NCI-H128 (cell line): ENCODE measurements at regions not wholly inside any gene's neighbourhood (a gene's known extent, or its start where the extent isn't known, plus 50 kb on each side); places are given as distances from the start of the nearest gene placed in this dataset.
"Not testable (repeated sequence)": the region's sequence is repeated elsewhere in the genome, so short reads cannot be mapped to it uniquely, and the experiment has no call there.

ENCODE experiments used
- DNase-seq: peaks from one replicate; lab custom pipeline; 2025; ENCODE audit not compliant: unreplicated experiment; lab: John Stamatoyannopoulos, UW

GRCh38 chr2:82487354-82487753 lies 1971.7 kb downstream of the SUCLG1 start:
- no peak for DNase-seq

GRCh38 chr2:82485701-82486100 lies 1973.4 kb downstream of the SUCLG1 start:
- no peak for DNase-seq

GRCh38 chr2:82481207-82481606 lies 1977.9 kb downstream of the SUCLG1 start:
- DNase-seq, result no peak

GRCh38 chr2:82478641-82479040 lies 1980.4 kb downstream of the SUCLG1 start:
- no peak for DNase-seq

GRCh38 chr2:82476094-82476493 lies 1983.0 kb downstream of the SUCLG1 start:
- DNase-seq, result no peak

GRCh38 chr2:82428251-82428650 lies 2030.8 kb downstream of the SUCLG1 start:
- DNase-seq, result no peak

GRCh38 chr2:82412021-82412420 lies 2047.1 kb downstream of the SUCLG1 start:
- no peak for DNase-seq

- DNase-seq, result no peak
Measured at GRCh38 chr2:82411071-82411470, 2048.0 kb downstream of the SUCLG1 start.

- DNase-seq, result no peak
Measured at GRCh38 chr2:82395531-82395930, 2063.5 kb downstream of the SUCLG1 start.

GRCh38 chr2:82391386-82391785 lies 2067.7 kb downstream of the SUCLG1 start:
- no peak for DNase-seq

GRCh38 chr2:82355622-82356021 lies 2051.1 kb upstream of the LRRTM1 start:
- no peak for DNase-seq

- DNase-seq, result no peak
Measured at GRCh38 chr2:82345910-82346309, 2041.4 kb upstream of the LRRTM1 start.

- no peak for DNase-seq
Measured at GRCh38 chr2:82344670-82345069, 2040.1 kb upstream of the LRRTM1 start.

- DNase-seq, result no peak
Measured at GRCh38 chr2:82342356-82342755, 2037.8 kb upstream of the LRRTM1 start.

GRCh38 chr2:82340578-82341053 lies 2036.1 kb upstream of the LRRTM1 start:
- no peak for DNase-seq

GRCh38 chr2:82339805-82340204 lies 2035.3 kb upstream of the LRRTM1 start:
- DNase-seq, result no peak

- no peak for DNase-seq
Measured at GRCh38 chr2:82333697-82334096, 2029.1 kb upstream of the LRRTM1 start.

GRCh38 chr2:82330155-82330554 lies 2025.6 kb upstream of the LRRTM1 start:
- DNase-seq, result no peak

GRCh38 chr2:82326180-82326767 lies 2021.7 kb upstream of the LRRTM1 start:
- not testable (repeated sequence) for DNase-seq

- DNase-seq, result no peak
Measured at GRCh38 chr2:82320296-82320695, 2015.7 kb upstream of the LRRTM1 start.

- DNase-seq, result no peak
Measured at GRCh38 chr2:82317012-82317411, 2012.5 kb upstream of the LRRTM1 start.

GRCh38 chr2:82316586-82316985 lies 2012.0 kb upstream of the LRRTM1 start:
- no peak for DNase-seq

- DNase-seq, result no peak
Measured at GRCh38 chr2:82314836-82315472, 2010.4 kb upstream of the LRRTM1 start.
